Smooth muscle cell of the brain vasculature (primary cell): ENCODE measurements at regions not wholly inside any gene's neighbourhood (a gene's known extent, or its start where the extent isn't known, plus 50 kb on each side); places are given as distances from the start of the nearest gene placed in this dataset.
"Not testable (repeated sequence)": the region's sequence is repeated elsewhere in the genome, so short reads cannot be mapped to it uniquely, and the experiment has no call there.

Experiments used
- DNase-seq: peaks from one replicate; pipeline ENCODE4 v3.0.0-alpha.2; 2012; ENCODE audit warnings: low read depth, low spot score

DNA sequence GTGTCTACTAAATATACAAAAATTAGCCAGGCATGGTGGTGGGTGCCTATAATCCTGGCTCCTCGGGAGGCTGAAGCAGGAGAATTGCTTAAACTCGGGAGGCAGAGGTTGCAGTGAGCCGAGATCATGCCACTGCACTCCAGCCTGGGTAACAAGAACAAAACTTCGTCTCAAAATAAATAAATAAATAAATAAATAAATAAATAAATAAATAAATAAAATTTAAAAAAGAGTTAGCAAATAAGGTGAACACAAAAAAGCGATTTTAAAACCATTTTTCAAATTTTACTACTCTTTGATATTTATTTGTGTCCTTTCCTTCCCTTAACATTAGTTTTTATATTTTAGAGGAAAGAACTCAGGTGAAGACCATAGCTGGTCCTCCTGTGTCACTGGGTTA lies 453.3 kb downstream of the ZNF536 start:
- DNase-seq, result not testable (repeated sequence)

DNA sequence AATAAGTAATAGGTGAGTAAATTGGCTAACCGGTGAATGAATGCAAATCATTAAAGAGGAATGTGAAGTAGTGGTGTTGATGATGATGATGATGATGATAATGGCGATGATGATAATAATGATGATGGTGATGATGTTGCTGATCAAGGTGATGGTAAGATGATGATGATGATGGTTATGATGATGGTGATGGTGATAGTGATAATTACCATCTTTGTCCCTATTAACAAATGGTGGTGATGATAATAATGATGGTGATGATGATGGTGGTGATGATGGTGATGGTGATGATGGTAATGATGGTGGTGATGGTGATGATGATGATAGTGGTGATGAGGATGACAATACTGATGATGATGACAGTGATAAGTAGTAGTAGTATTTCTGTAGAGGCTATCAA lies 452.6 kb downstream of the ZNF536 start:
- DNase-seq, result no peak

- DNase-seq, result no peak
Observed at GRCh38 chr19:30817965-30818567, 445.9 kb downstream of the ZNF536 start.

DNA sequence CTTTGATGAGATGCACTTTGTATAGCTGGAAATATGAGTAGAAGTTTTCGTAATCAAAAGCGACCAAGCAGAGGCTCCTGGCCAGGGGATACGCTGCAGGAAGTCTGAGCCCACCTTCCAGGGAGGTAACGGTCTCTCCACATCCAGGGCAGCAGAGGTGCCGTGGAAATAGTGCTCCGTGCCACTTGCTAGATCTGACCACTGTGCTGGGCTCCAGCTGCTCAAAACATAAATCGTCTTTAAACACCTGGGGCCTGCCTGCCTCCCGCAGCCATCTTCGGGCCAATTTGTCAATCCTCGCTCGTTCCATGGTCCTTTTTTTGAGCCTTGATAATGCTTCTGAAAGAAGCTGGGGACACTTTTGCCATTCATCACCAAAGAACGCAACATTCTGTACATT lies 445.0 kb downstream of the ZNF536 start:
- no peak for DNase-seq

GRCh38 chr19:30815889-30816580 lies 443.9 kb downstream of the ZNF536 start:
- DNase-seq, result no peak

DNA sequence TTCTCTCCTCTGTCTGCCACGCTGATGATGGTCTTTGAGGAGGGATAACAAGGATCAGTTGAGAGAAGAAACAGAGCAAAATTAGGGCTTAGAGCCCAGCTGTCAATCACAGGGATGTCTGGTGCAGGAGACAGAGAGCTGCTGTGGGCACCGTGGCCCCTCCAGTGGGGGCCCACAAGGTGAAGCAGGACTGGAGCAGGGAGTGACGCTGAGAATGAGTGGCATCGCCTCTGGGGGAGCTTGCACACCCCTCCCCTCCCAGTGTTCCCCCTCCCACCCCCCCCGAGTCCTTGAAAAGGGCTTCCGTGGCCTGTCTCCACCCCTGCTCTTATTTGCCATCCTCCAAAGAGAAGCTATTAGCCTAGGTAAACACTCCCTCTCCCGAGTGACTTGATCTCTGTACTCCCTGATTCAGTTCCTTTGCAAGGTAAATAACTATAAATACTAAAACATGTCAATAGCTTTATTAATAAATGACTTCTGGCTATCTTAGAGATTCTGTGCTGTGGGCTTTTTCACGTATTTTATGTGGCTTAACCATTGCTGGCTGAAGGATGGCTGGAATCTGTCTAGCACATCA lies 440.0 kb downstream of the ZNF536 start:
- no peak for DNase-seq

DNA sequence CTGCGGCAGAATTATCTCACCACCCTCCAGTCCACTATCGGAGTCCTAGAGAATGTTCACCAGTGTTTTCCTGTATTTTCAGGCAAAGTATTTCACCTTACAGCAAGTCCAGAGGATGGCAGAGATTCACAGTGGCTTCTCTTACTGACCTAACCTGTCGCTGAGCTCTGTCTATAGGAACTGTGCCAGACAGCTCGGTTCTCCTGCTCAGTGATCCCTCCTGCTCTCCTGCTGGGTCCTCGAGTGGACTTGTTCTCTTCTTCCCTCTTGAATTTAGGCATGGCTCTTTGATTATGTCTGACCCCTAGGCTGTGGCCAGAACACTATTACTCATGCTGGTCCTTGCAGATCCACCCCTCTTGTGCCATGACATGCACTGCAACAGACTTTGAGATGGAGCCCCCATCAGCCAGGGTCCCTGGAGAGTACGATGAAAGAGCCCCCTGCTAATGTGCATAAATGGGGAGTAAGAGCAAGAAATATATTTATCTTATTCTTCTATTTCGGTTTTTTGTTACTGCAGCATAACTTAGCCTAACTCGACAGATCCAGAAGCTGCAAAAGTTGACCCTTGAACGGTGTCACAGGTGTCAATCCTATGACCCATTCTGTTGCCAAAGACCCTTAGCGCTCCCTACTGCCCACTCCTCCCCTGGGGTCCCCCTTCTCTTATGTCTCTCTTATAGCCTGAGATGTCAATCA lies 439.4 kb downstream of the ZNF536 start:
- DNase-seq, result no peak

GRCh38 chr19:30810726-30811125 lies 438.5 kb downstream of the ZNF536 start:
- no peak for DNase-seq

DNA sequence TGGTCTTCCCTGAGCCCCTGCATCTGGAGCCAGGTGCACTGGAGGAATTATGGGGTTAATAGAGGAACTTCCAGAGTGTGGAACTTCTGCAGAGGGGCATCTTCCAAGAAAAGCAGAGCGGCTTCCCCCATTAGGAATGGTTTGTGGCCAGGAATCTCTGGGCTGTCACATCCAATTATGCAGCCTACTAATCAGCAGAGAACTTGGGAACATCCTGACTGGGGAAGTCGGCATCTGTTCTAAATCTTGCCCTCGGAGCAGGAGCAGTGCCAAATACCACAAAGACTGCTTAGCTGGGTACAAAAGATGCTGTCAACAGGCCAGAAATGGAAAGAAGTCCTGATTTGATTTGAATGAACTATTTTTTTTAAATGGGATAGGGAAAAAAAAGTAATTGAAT lies 435.1 kb downstream of the ZNF536 start:
- no peak for DNase-seq

GRCh38 chr19:30806311-30806710 lies 434.1 kb downstream of the ZNF536 start:
- no peak for DNase-seq

- DNase-seq, result no peak
Observed at GRCh38 chr19:30804751-30805150, 432.6 kb downstream of the ZNF536 start.

- DNase-seq, result not testable (repeated sequence)
Observed at GRCh38 chr19:30804333-30804732, 432.1 kb downstream of the ZNF536 start.

DNA sequence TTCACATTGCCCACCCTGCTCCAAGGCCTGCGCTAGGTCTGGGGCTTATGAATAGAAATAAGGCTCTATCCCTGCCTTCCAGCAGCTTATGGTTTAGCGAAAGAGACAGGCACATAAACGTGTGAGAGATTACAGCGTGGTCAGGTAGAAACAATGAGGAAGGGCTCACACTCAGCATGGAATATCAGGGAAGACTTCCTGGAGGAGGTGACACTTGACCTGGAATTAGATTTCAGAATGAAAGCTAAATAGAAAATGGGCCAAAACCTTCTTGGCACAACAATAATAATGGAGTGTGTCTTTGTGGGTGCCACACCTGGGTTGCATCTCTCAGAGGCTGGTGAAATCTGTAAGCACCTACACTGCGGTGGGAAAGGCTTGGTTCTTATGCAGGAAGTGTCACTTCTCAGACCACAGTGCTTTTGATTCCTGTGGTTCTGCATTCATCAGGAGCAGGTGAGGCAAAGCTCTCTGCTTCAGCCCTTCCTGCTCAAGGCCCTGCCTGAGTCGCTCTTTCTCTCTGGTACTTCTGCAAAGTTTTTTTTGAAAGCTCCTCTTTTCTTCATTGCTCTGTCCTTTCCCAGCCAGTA lies 430.3 kb downstream of the ZNF536 start:
- DNase-seq, result no peak

DNA sequence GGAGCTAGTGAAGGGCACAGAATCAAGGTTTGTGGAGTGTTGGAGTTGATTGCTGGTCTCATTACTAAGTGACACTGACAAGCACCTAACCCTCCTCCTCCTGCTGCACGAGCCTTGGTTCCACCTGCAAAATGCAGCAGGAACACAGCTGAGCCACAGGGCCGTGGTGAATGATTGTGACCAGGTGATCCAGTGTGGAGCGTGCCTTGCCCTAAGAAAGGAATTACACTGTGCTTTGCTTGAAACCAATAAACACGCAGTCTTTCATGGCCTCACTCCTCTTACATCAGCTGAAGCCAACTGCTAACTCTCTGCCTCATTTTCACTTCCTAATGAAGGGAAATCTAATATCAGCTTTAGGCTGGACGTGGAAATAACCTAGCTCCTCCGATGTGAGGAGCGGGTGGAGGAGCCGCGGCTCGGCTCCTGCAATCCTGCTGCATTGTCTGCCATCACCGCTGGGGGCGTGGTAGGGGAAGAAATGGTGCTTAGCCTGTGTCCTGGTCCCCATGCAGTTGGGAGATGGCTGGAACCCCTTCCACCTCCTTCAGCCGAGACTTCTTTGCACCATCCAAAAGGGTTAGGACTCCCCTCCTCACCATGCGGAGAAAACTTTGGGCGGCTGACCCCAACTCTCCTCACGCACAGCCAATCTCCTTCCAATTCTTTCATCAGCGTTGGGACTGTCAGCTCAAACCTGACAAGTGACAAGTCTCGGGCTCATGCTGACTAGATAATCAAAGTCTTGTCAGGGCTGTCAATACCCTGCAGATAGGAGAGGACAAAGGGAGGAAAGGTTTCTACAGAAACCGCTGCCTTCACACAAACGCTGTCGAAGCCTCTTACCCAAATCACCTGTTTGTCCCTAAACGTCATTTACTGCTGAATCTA lies 427.9 kb downstream of the ZNF536 start:
- DNase-seq, result no peak

- no peak for DNase-seq
Observed at GRCh38 chr19:30795727-30796126, 423.5 kb downstream of the ZNF536 start.

- no peak for DNase-seq
Observed at GRCh38 chr19:30792561-30793505, 420.6 kb downstream of the ZNF536 start.

DNA sequence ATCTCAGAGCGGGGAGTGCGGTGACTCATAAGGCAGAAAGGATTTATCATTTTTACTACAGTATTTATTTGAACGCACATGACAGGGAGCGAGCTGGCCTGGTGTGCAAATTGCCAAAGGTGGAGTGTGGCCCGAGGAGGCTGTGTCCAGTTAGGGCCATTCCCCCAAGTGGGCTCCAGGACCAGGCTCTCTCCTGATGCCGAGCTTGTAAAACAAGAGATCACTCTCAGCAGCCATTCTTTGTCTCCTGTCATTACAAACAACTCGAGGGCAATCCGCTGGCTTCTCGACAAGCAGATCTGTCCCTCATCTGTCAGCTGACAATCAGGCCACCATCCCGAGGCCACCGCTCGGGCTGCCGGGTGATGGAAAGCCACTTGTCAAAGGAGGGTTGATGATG lies 418.9 kb downstream of the ZNF536 start:
- DNase-seq, result no peak

DNA sequence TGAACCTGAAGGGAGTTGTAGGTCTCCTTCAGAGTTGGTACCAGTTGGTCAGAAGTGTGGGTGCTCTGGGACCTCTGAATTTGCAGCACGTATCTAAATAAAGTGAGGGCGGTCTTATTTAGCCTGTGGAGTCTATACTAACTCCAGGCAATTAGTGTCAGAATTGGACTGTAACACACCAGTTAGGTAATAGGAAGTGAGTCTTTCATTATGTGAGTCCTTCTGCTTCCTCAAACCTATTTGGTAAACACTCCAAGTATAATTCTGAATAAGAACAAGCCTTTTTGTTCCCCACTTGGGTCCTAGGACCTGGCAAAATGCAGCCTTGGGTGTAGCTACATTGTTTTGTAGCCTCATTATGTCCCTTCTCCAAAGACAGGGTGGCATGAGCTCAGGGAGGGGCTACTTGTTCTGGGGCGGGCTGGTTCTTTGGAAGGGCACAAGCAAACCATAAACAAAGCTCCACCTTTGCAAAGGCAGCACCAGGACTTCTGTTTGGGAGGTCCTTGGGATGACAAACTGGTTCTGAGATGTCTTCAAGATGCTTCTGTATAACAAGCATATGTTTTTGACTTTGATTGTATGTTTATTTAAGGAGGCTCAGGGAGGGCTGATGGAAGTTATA lies 418.0 kb downstream of the ZNF536 start:
- no peak for DNase-seq

- no peak for DNase-seq
Observed at GRCh38 chr19:30788105-30788765, 416.1 kb downstream of the ZNF536 start.
